Femur (tissue), 1 donor: ENCODE measurements at regions not wholly inside any gene's neighbourhood (a gene's known extent, or its start where the extent isn't known, plus 50 kb on each side); places are given as distances from the start of the nearest gene placed in this dataset.

ENCODE experiments used
- DNase-seq: peaks from one replicate; pipeline ENCODE4 v3.0.0-alpha.2; 2017

DNA sequence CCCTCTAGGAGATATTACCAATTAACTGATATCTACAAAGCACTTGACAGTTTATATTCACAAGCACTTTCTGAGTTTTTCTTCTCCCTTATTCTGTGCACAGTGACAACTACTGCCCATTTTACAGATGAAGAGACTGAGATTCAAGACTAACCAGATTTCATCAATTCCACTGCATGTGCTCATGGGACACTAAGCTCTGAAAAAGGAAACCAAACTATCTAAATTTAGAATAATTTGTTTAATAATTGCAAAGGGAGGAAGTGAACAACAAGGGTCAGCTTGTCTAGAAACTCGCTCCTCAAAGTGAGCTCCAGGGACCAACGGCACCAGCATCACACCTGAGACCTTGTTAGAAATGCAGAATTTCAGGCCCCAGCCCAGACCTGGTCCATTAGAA, 50.8 kb upstream of the MYLIP start:
- no peak for DNase-seq

DNA sequence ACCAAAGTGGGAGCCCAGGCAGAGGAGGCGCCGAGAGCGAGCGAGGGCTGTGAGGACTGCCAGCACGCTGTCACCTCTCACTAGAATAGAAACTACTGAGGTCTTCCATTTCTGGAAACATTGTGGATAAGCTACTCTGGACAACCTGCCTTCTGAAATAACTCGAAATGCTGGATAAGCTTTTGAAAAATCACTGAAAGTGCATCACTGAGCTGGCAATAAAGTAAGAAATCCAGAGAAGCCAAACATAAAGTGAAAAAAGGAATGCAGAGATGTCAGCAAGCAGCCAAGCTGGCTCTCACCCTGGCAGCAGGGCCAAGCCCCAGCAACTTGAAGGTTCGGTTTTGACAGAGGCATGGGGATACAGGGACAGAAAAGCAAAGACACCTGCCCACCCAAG, 59.2 kb upstream of the MYLIP start:
- no peak for DNase-seq

DNA sequence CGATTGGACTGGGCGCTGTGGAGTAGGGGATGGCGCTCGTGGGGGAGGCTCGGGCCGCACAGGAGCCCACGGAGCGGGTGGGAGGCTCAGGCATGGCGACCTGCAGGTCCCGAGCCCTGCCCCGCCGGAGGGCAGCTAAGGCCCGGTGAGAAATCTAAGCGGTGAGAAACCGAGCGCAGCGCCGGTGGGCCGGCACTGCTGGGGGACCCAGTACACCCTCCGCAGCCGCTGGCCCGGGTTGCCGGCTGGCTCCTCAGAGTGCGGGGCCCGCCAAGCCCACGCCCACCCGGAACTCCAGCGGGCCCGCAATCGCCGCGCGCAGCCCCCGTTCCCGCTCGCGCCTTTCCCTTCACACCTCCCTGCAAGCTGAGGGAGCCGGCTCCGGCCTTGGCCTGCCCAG, 59.7 kb upstream of the MYLIP start:
- no peak for DNase-seq

DNA sequence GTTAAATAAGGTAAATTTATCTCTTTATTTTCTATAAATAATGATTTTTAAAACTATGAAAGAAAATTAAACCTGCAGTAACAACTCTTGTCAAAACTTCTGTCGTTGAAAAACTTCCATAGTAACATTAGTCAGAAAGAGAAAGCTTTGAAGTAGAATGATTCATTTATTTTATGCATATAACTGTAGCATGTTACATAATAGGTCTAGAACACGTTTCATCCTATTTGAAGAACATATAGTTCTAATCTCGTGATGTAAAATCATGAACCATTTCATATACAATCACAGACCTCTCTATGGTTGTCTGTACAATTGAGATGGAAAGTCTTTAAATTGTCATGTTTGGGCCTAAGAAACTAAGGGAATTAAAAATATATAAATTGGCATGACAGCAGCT, 61.3 kb upstream of the MYLIP start:
- DNase-seq, result no peak

DNA sequence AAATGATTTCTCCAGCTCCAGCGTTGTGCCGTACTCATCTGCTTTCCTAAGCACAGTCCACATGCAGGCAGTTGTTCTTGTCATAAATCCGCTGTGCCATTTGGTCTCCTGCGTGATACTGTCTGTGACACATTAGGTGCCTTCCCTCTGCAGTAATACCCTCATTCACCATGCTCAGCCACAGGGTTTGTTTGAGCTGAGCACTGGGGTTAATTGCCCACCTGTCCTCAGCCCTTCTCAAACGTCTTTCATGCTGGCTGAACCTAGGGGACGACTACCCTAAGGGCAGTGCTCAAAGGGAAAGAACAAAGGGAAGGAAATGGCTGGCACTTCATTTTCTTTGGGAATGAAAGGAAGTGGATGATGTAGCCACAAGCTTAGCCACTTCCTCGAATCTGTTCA, 64.2 kb upstream of the MYLIP start:
- peak; percentile 27 for DNase-seq

DNA sequence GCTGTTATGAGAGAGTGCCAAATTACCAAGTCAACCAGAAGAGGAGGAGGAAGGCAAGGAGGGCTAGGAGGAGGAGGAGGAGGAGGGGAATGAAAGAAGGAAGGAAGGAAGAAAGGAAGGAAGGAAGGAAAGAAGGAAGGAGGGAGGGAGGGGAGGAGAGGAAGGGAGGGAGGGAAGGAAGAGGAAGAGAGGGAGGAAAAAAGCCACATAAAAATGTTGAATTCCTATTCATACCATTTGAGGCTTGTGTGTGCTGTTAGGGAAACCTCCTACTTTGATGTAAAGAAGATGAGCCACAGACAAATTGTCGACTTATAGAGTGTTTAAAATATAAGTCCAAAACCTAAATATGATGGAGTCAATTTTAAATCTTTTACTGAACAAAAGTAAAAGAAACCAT, 65.3 kb upstream of the MYLIP start:
- DNase-seq, result no peak

DNA sequence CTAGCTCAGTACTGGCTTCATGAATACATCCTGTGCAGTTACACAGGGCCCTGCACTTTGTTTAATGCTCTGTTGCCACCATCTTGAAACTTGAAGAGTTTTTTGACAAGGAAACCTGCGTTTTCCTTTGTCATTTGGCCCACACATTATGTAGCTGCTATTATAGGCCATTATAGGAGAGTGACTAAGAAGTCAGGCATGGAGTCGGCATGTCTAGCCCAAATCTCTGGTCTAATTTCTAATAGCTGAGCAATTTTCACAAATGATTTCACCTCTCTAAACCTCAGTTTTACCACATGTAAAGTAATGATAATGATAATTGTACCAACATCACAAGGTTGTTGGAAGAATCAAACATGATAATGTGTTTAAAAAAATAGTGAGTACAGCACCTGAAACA, 67.1 kb upstream of the MYLIP start:
- no peak for DNase-seq

DNA sequence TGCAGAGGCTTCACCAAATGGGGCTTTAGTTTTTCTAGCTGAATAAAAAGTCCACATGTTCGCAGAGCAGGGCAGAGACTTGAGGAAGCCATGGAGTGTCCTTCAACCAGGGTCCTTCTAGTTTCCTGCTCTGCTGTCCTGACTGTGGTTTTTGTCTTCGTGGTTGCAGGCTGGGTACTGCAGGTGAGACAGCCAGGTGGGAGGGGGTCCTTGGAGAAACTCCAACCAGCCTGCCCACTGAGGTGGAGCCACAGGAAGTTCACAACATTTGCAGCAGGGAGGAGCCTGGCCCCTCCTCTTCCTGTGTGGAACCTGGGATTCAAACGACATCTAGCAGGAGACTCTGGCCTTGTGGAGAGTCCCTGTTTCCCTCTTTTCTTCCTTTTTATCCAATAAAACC, 68.8 kb upstream of the MYLIP start:
- DNase-seq, result no peak

DNA sequence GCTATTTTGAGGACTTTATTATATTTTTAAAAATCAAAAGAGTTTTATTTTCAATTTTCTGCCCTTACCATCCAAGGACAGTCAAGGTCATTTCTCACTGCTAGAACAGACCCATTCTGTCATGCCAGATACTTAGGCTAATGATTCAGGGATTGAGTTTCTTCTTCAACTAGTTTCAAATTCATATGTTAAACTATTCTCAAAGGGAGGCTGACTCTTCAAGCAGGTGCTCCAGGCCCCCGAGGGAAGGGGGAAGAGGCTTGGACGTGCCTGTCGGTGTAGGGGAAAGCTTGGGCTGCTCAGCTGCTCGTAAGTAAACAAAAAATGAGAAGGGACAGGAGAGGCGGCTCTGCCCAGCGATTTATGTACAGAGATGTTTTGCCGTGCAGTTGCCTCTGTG, 69.4 kb upstream of the MYLIP start:
- peak; percentile 46 for DNase-seq

DNA sequence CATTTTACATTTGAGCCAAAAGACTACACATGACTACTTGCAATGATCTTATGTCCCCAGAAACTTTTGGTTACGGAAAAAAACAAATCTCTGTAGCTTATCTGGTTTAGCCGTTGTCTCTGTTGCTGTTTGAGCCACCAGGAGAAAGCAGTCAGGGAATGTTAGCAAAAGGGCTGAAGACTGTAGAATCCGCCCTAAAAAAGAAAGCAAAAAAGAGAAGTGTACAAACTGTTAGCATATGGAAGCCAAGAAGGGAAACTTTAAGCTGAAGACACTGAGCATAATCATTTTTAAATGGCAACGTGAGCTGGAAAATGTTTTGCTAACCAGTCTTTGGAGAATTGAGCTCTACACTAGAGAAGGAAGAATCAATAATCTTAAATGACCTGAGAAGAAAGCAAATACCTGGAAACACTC, 69.9 kb upstream of the MYLIP start:
- no peak for DNase-seq

DNA sequence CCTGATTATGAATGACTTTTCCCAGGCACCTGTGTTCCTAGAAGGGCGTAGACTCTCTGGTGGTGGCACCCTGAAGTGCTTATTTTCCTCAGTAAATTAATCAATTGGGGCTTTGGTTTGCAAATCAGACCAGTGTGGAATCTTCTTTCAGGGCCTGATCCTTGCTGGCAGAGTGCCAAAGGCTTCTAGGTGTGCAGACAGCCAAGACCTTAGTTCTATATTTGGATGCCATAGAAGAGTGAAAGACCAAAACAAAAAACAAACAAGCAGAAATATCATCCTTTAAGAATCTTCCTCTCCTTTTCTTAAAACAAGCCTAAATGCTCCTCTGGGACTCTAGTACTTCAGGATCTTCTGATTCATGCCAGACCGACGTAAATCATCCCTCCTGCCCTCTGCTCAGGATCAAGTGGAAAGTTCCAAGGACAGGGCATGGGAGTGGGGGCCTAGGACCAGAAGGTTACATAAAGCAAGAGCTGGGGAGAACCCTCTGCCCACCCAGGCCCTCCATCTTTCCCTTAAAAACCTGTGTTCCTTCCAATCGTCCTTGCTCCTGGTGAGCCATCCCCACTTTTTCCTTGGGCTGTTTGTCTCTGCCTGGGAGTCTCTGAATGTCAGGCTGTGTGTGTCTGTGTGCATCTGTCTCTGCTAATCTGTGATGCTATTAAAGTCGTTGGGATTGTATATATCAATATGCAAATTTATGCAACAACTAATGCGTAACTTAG, 70.5 kb upstream of the MYLIP start:
- DNase-seq, result no peak

DNA sequence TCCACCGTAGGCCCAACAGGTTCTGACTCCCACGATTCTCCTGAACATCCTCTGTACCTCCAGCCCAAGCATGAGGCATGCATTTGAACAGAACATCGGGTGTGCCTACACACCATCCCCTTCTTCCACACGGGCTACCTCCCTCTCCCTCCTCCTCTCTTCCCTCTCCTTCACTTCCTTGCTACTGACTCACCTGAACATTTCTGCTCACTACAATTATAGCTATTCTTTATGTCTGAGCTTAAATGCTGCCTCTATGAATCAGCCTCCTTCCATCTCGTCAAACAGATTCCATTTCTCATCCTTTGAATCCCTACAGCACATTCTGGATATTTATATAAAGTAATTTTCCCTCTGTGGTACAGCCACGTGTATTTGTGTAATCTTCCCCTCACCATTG, 71.4 kb upstream of the MYLIP start:
- DNase-seq, result no peak

DNA sequence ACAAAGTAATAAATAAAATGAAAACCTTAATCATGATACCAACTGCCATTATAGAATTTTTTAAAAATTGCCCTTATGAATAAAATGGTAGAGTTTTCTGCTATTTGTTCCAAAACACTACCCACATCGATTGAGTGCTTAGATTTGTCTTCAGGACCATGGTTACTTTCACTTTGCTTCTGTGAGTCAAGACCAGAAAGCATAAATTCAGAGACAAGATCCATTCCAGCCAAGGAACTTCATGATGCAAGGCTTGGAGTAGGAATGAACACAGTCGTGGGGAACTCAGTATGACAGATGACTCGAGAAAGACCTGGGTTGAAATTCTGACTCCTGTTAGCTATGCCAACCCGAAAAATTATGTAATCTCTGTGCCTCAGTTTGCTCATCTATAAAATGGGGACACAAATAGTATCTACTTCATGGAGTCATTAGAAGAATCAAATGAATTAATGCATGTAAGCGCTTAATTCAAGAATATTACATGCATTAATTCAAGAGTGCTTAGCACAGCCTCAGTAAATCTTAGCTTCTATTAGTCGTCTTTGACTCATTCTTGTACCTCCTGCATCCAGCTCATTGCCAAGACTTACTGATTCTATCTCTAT, 72.5 kb upstream of the MYLIP start:
- DNase-seq, result no peak

DNA sequence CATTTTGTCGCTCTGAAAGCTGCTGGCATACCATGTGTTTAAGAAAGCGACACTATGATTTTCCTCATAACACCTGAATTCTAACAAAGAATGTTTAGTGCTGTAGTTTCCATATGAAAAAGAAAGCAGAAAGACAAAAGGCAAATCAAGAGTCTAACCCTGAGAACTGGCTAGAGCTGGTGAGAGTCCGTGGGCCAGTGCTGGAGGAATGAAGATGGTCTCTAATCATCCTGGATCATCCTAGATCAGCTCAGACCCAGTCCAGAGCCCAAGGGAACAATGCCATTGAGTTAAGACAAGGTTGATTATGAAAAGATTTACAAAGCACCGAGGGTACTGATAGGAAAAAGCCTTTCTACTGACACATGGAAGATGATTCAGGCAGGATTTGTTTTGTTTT, 73.0 kb upstream of the MYLIP start:
- DNase-seq, result no peak

DNA sequence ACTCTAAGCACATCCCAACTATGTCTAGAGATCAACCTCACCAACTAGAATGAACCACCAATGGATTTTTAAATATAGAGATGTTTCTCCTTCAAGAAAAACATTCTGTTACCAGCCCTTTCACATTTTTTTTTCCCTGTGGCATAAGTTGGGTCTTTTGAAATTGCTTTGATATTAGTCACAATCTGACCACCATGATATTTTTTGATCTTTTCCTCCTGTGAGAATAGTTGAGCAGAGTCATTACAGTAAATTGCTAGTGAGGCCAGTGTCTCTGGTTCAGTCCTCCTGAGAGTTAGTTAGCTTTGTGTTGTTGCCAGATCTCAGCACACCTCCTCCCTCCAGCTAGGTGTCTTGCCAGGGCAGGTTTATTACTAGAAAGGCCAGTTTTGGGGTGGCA, 79.7 kb upstream of the MYLIP start:
- no peak for DNase-seq

DNA sequence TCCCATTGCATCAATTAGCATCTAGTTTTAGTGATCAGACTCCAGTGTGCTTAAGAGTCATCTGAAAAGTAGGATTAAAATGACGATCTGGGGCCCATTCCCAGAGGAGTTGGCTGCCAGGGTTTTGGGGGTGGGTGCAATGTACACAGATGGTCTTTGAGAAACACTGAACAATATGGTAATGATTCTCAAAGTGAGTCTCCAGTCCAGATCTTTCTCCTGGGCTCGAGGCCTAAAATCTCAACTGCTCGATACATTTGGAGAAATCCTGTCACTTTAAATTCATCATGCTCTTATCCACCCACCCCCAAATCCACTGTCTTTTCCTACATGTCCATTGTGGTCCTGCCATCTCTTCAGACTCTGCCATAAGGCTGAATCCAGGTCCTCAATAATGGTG, 80.7 kb upstream of the MYLIP start:
- DNase-seq, result no peak

DNA sequence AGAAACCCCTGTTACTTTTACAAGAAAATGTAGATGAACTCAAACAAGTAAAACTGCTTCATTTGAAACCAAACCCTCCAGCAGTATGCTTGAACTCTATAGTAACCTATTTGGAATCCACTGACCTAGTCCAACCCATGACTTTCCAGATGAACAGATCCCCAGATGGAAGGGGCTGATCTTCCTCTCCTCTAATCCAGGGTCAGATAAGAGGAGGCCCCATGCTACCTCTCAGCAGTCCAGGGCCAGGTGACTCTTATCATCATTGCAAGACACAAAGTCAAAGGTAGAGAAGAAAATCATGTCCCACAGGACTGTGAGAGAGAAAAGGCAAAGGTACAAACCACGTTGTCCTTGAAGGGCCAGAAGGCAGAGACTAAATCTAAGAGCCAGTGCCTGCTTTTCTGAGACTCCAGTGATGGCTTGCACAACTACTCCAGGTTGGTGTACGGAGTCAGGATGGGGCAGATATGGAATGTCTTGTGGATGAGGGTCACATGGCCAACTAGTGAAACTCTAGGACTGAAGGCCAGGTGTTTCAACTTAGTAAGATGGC, 81.4 kb upstream of the MYLIP start:
- no peak for DNase-seq

DNA sequence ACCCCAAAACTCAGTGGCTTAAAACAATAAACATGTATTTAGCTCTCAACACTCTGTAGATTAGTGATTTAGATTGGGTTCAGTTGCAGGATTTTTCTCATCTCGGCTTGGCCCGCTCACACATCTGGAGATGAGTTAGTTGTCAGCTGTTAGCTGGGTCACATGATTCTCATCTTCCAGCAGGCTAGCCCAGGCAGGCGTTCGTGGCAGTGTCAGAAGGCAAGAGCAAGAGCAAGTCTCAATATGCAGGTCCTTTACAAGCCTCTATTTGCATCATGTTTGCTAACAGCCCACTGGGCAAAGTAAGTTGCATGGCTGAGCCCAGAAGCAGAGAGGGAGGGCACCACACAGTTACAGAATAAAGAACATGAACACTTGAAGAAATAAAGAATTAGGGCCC, 83.6 kb upstream of the MYLIP start:
- no peak for DNase-seq

DNA sequence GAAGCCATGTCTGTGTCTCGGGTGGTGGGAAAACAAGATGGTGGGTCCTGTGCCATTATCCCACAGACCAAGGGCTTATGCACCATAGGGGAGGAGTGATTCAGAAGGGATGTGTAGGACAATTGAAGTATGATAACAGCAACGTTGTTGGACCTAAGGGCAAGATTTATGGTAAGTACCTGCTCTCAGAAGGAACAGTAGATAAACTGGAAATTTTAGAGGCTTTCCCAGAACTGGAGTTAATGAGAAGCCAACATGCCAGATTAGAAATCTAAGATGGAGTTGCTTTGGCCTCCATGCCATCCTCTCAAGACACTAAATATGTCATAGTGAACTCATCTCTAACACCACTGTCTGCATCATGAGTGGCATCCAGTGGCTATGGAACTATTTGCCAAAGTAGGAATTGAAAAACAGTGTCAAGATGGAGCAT, 84.7 kb upstream of the MYLIP start:
- DNase-seq, result no peak

DNA sequence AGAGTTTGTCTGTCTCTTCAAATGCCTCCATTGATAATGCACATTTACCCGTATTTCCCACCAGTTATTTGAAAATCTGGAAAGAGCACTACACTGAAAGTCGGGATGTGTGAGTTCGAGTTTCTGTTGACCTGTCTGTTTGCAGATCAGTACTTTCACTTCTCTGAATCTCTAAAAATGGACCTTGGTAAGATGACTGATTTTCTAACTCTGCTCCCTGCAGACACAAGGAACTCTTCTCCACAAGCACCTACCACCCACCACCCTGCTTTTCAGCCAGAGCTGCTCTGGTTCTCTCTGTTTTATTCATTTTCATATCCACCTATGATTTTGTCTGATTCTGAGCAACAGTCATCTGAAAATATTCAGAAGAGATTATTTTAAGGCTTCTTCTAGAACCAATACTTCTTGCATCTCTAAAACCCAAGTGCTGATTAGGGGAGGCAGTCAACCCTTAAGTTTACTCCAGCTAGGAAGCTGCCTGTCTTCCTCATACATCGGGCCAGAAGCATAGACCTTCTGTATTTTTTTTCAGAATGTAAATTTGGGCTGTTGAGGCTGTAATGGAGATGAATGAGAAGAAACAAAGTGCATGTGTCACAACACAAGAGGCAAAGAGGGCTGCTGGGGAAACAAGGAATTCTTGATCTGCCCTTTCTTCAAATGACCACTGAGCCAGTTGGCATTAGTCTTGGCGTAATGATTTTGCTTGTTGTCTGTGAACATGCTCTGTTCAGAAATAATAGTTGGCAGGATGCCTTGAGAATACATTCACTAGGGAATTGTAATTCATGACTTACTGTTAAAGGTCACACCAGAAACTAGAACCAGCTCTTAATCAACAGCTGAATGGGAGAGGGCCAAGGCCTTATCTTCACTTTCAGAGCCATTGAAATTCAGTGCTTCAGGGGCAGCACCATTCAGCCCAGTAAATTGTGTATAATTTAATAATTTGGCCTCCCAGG, 85.4 kb upstream of the MYLIP start:
- no peak for DNase-seq

DNA sequence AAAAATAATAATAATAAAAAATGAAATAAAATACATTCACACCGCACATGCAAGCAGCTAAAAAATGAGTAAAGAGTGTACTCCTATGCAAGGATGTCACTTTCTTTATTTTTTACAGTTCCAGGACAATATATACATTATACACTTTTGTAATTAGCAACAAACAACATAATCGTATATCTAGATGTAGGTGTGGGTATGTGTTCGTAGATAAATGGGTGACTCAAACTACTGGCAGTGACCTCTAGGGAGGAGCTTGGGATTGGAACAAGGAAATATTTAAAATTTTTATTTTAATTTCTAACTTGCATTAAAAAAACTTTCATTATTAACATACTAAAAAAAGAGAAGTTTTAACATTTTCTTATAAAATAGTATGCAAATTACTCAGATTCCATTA, 86.1 kb upstream of the MYLIP start:
- DNase-seq, result no peak

DNA sequence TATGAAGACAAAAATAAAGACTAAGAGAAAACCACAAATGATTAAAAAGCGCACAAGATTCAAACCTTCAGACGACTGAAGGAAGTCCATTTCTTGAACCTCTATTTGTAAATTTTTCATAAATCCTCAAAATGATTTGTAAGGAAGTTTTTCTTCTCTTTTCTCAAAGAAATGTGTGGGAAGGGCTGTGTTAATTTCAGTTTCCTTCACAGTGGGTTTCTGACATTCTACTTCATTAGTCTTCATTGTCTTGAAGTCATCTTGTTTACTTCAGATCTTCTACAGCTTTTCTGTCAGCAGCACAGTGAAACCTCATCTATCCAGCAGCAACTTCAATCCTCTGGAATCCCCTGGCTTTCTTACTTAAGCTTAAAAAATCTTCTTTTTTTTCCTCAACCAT, 87.6 kb upstream of the MYLIP start:
- no peak for DNase-seq

DNA sequence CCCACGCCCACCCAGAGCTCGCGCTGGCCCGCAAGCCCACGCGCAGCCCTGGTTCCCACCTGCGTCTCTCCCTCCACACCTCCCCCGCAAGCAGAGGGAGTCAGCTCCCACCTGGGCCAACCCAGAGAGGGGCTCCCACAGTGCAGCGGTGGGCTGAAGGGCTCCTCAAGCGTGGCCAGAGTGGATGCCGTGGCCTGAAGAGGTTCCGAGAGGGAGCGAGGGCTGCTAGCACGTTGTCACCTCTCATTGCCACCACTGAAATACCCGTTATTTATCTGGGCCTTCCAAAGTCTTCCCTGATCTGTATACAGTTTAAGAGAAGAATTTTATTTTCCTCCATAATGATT, 88.3 kb upstream of the MYLIP start:
- DNase-seq, result no peak
